ENCODE measurements at regions not wholly inside any gene's neighbourhood (a gene's known extent, or its start where the extent isn't known, plus 50 kb on each side); places are given as distances from the start of the nearest gene placed in this dataset.

DNA sequence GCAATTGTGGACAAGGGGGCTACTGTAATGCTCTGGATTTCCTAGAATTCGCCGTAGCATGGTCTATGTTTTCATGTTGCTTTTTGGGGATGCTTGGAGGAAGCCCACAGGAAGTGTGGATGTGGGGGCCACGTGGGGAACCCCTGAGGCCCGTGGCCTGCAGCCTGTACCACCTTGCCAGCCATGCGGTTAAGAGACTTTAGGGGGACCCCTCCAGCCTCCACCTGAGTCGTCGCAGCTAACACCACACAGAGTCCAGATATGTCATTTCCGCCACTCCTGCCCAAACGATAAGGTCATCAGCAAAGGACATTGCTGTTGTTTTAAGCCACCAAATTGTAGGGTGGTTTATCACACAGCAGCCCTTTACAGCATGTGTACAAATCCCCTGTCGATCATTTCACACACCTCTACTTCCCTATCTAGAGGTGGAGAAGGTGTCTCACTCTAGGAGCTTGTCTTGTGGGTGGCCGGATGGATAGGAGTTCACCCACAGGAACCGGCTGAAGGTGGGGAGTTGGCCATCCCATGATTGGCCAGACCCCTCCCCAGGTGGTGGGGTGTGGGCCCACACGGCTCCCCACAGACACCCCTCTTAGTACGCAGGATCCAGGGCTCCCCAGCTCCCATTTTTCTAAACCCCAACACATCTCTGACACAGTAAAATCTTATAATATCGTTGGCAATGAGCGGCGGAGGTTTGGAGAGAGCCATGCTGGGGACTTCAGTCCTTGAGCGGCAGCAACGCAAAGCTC is 226.7 kb downstream of the TEX29 start:
- TF ChIP-seq, protein P1, sequence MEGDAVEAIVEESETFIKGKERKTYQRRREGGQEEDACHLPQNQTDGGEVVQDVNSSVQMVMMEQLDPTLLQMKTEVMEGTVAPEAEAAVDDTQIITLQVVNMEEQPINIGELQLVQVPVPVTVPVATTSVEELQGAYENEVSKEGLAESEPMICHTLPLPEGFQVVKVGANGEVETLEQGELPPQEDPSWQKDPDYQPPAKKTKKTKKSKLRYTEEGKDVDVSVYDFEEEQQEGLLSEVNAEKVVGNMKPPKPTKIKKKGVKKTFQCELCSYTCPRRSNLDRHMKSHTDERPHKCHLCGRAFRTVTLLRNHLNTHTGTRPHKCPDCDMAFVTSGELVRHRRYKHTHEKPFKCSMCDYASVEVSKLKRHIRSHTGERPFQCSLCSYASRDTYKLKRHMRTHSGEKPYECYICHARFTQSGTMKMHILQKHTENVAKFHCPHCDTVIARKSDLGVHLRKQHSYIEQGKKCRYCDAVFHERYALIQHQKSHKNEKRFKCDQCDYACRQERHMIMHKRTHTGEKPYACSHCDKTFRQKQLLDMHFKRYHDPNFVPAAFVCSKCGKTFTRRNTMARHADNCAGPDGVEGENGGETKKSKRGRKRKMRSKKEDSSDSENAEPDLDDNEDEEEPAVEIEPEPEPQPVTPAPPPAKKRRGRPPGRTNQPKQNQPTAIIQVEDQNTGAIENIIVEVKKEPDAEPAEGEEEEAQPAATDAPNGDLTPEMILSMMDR (IDR thresholded peaks at IDR 0.05): no peak
- no peak for TF ChIP-seq POLR2A (IDR thresholded peaks at IDR 0.05)
